Prostate gland (tissue), 2 donors: ENCODE measurements at regions not wholly inside any gene's neighbourhood (a gene's known extent, or its start where the extent isn't known, plus 50 kb on each side); places are given as distances from the start of the nearest gene placed in this dataset.
"Not testable (repeated sequence)": the region's sequence is repeated elsewhere in the genome, so short reads cannot be mapped to it uniquely, and the experiment has no call there.

ENCODE experiments used
- CTCF ChIP-seq, 4 experiments: fragments of 200-600 bp in 2 of 4; fragments of 450-650 bp in 2 of 4; sonication (generic) in 2 of 4; IDR thresholded peaks; 1 replicate in 3 of 4; 2 replicates in 1 of 4; pipeline ENCODE4 v1.5.1; 2016 to 2019; ENCODE audit warnings: antibody characterized with exemption in 4 of 4, mild to moderate bottlenecking in 2 of 4, moderate library complexity in 2 of 4
- POLR2A ChIP-seq: fragments of 450-650 bp; IDR thresholded peaks from one replicate; pipeline ENCODE4 v1.6.1; 2016; ENCODE audit warnings: antibody characterized with exemption, mild to moderate bottlenecking
- POLR2AphosphoS5 ChIP-seq: sonication (generic); formaldehyde crosslinking; IDR thresholded peaks from one replicate; pipeline ENCODE4 v1.6.1; 2017; ENCODE audit warnings: antibody characterized with exemption

DNA sequence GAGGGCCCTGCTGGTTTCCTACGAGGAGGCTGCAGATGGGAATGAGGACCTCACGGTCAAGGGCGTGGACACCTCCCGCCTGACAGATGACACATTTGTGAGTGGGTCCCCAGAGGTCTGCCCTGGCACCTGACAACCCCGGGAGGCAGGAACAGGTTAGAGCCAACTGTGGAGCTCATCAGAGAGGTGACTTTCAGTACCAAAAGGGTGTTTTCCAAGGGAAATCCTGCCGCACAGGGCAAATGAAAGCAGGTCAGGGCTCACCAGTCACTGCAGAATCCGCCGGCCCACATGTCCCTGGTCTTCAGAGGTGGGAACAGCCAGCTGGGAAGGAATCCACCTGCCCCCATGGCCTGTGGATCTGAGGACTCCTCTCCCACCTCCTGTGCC, 176.9 kb downstream of the NPIPB11 start:
- not testable (repeated sequence) for TF ChIP-seq POLR2AphosphoS5; POLR2A; CTCF (IDR thresholded peaks at IDR 0.05)
